Mammary epithelial cell (primary cell): ENCODE measurements at regions not wholly inside any gene's neighbourhood (a gene's known extent, or its start where the extent isn't known, plus 50 kb on each side); places are given as distances from the start of the nearest gene placed in this dataset.

Source experiments
- CTCF ChIP-seq, 2 donors: IDR thresholded peaks in 1 of 2; conservative IDR thresholded peaks in 1 of 2; 2 replicates each; pipeline ENCODE4 v1.5.1; 2011 to 2012; ENCODE audit warnings: inconsistent platforms in 2 of 2, low read length in 2 of 2, mild to moderate bottlenecking in 2 of 2, control low read depth in 1 of 2, low read depth in 1 of 2; ENCODE audit not compliant: insufficient read depth in 1 of 2; ENCODE audit errors: extremely low read depth in 1 of 2
- EZH2 ChIP-seq: IDR thresholded peaks from 2 replicates; pipeline ENCODE4 v1.6.1; 2012; ENCODE audit warnings: low read length, inconsistent platforms, borderline replicate concordance

- TF ChIP-seq CTCF (conservative IDR thresholded peaks at IDR 0.05 in 1 of 2, IDR thresholded peaks at IDR 0.05 in 1 of 2; ENCODE audit: extremely low read depth in 1 of 2, insufficient read depth in 1 of 2, low read depth in 1 of 2, low read length in 2 of 2) (no peak), EZH2 (no peak)
Observed at GRCh38 chr10:106185951-106186350, 978.6 kb downstream of the SORCS1 start.
